Mesenchymal stem cell (in vitro differentiated cells and primary cell): ENCODE measurements at regions not wholly inside any gene's neighbourhood (a gene's known extent, or its start where the extent isn't known, plus 50 kb on each side); places are given as distances from the start of the nearest gene placed in this dataset.

Experiments
- DNase-seq: peaks from one replicate; pipeline ENCODE4 v3.0.0-alpha.2; 2013
- H2AFZ ChIP-seq: one replicate; pipeline ENCODE4 v1.6.1; 2013; ENCODE audit warnings: low read depth, mild to moderate bottlenecking, control low read depth, inconsistent platforms, low read length, moderate library complexity
- H2AK5ac ChIP-seq: 2 replicates; pipeline ENCODE4 v1.6.1; 2013; ENCODE audit warnings: low read length, moderate library complexity, mild to moderate bottlenecking, inconsistent platforms; ENCODE audit not compliant: severe bottlenecking
- H2BK120ac ChIP-seq: one replicate; pipeline ENCODE4 v1.6.1; 2013; ENCODE audit warnings: low read depth, mild to moderate bottlenecking, inconsistent platforms, low read length, moderate library complexity
- H2BK12ac ChIP-seq, 2 experiments: one replicate each; pipeline ENCODE4 v1.6.1; 2013; ENCODE audit warnings: inconsistent platforms in 2 of 2, low read length in 2 of 2, mild to moderate bottlenecking in 2 of 2, moderate library complexity in 2 of 2, control low read depth in 1 of 2
- H2BK15ac ChIP-seq: one replicate; pipeline ENCODE4 v1.6.1; 2013; ENCODE audit warnings: mild to moderate bottlenecking, low read depth, inconsistent platforms; ENCODE audit not compliant: poor library complexity, severe bottlenecking
- H2BK5ac ChIP-seq: 2 replicates; pipeline ENCODE4 v1.6.1; 2013; ENCODE audit warnings: low read depth, mild to moderate bottlenecking, low read length, control low read depth, inconsistent platforms; ENCODE audit not compliant: poor library complexity, severe bottlenecking
- H3K14ac ChIP-seq, 2 experiments: one replicate each; pipeline ENCODE4 v1.6.1; 2013; ENCODE audit warnings: inconsistent platforms in 2 of 2, low read length in 2 of 2, control low read depth in 1 of 2, mild to moderate bottlenecking in 1 of 2, moderate library complexity in 1 of 2
- H3K18ac ChIP-seq, 2 experiments: one replicate each; pipeline ENCODE4 v1.6.1; 2013; ENCODE audit warnings: inconsistent platforms in 2 of 2, low read length in 2 of 2, control low read depth in 1 of 2, low read depth in 1 of 2, mild to moderate bottlenecking in 1 of 2
- H3K23ac ChIP-seq, 2 experiments: one replicate each; pipeline ENCODE4 v1.6.1; 2013; ENCODE audit warnings: inconsistent platforms in 2 of 2, low read length in 2 of 2, mild to moderate bottlenecking in 2 of 2, moderate library complexity in 2 of 2, control low read depth in 1 of 2
- H3K27ac ChIP-seq: 2 replicates; pipeline ENCODE4 v1.5.1; 2013; ENCODE audit warnings: mild to moderate bottlenecking, moderate library complexity, low read length, control low read depth, inconsistent platforms; ENCODE audit not compliant: poor library complexity, severe bottlenecking
- H3K27me3 ChIP-seq, 2 experiments: 2 replicates each; pipeline versions ENCODE4 v1.6.1 to v1.7.0; 2013; ENCODE audit warnings: low read length in 2 of 2, mild to moderate bottlenecking in 2 of 2, moderate library complexity in 2 of 2, control low read depth in 1 of 2, inconsistent platforms in 1 of 2; ENCODE audit not compliant: control insufficient read depth in 1 of 2, insufficient read depth in 1 of 2
- H3K36me3 ChIP-seq, 2 experiments: 2 replicates each; pipeline versions ENCODE4 v1.6.1 to v1.7.0; 2013; ENCODE audit warnings: low read length in 2 of 2, control low read depth in 1 of 2, inconsistent platforms in 1 of 2, low read depth in 1 of 2, mild to moderate bottlenecking in 1 of 2; ENCODE audit not compliant: insufficient read depth in 2 of 2, control insufficient read depth in 1 of 2
- H3K4ac ChIP-seq, 2 experiments: one replicate each; pipeline ENCODE4 v1.6.1; 2013; ENCODE audit warnings: inconsistent platforms in 2 of 2, low read length in 2 of 2, mild to moderate bottlenecking in 2 of 2, moderate library complexity in 2 of 2, control low read depth in 1 of 2, low read depth in 1 of 2
- H3K4me1 ChIP-seq: 2 replicates; pipeline ENCODE4 v1.6.1; 2013; ENCODE audit warnings: low read depth, low read length, control low read depth; ENCODE audit not compliant: control insufficient read depth, insufficient read depth
- H3K4me2 ChIP-seq: 2 replicates; pipeline ENCODE4 v1.6.1; 2013; ENCODE audit warnings: low read length, mild to moderate bottlenecking, inconsistent platforms; ENCODE audit not compliant: poor library complexity, severe bottlenecking
- H3K4me3 ChIP-seq, 2 experiments: 2 replicates each; pipeline versions ENCODE4 v1.5.1 to v1.7.0; 2013; ENCODE audit warnings: low read length in 2 of 2, mild to moderate bottlenecking in 2 of 2, control low read depth in 1 of 2, low read depth in 1 of 2; ENCODE audit not compliant: insufficient read depth in 1 of 2
- H3K79me1 ChIP-seq: replicated peaks from 2 replicates; pipeline ENCODE4 v1.6.1; 2013; ENCODE audit warnings: mild to moderate bottlenecking, control low read depth, low read length, inconsistent platforms; ENCODE audit not compliant: poor library complexity, severe bottlenecking
- H3K9ac ChIP-seq: 2 replicates; pipeline ENCODE4 v1.7.0; 2013; ENCODE audit warnings: mild to moderate bottlenecking, low read length, moderate library complexity
- H3K9me3 ChIP-seq: 2 replicates; pipeline ENCODE4 v1.7.0; 2013; ENCODE audit warnings: mild to moderate bottlenecking, low read length; ENCODE audit not compliant: control insufficient read depth
- H4K8ac ChIP-seq: one replicate; pipeline ENCODE4 v1.6.1; 2013; ENCODE audit warnings: inconsistent platforms, mild to moderate bottlenecking, low read length, moderate library complexity
- H4K91ac ChIP-seq: one replicate; pipeline ENCODE4 v1.6.1; 2013; ENCODE audit warnings: mild to moderate bottlenecking, low read length, inconsistent platforms
- WGBS: methylation state at CpG from one replicate; pipeline ENCODE4 v1.1.7; 2013; ENCODE audit warnings: mixed read lengths; 5-methylcytosine and 5-hydroxymethylcytosine counted together

DNA sequence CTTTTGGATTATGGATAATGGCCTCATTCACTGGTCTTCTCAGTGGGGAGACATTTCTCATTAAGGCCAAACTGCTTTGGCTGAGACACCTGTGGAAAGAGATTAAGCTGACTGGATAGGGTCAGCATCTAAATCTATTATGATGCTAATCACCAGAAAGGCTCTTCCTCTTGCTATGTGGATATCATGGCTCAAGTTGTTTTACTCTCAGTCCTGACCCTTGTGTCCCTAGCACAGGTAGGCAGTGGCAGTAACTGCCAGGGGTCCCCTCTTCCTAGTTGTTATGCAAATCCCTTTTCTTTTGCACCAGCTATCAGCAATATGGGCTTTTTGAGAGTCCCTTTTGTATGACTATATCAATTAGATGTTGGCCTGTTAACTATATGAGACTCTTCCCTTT lies 335.7 kb upstream of the PLET1 start:
- Histone ChIP-seq H4K91ac (no peak overlapping the region), H3K79me1 (no peaks in the 10 kb centered on the region), H3K4me3 (no peak overlapping the region), H3K23ac (no peak overlapping the region), H2BK12ac (no peak overlapping the region), H3K14ac (no peak overlapping the region), H3K27ac (no peak overlapping the region), H3K4ac (no peak overlapping the region), H4K8ac (no peak overlapping the region), H3K9ac (no peak overlapping the region), H3K27me3 (no peaks in the 10 kb centered on the region), H3K36me3 (no peaks in the 10 kb centered on the region), H2BK15ac (no peak overlapping the region), H2AK5ac (no peak overlapping the region), H2BK5ac (no peak overlapping the region), H3K18ac (no peak overlapping the region), H3K4me1 (no peaks in the 10 kb centered on the region), H2BK120ac (no peak overlapping the region), H2AFZ (no peak overlapping the region), H3K9me3 (peaks cover 5% of the 10 kb centered on the region), H3K4me2 (no peak overlapping the region)
- DNase-seq, result no peak

DNA sequence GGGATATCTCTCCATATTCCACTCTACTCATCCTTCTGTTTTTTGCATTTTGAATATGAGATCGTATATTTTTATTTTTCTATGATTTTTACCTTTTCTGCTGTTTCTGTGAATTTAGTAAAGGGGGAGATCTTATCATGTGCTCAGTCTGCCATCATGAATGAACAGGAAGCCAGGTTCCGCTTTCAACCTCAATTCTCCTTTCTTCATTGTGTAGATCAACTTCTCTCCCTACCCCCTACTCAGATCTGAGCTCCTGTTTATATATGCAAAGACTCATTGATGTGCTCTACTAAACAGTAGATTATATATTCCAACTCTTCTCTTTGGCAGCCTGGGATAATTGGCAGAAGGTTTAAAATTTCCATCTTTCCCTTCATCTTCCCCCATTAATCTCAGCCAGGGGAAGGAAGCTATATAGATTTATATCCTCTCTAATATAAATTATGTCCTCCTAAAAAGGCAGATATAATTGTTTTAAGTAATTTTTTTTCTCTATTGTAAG lies 336.7 kb upstream of the PLET1 start:
- H3K27me3 ChIP-seq, result no peaks in the 10 kb centered on the region

DNA sequence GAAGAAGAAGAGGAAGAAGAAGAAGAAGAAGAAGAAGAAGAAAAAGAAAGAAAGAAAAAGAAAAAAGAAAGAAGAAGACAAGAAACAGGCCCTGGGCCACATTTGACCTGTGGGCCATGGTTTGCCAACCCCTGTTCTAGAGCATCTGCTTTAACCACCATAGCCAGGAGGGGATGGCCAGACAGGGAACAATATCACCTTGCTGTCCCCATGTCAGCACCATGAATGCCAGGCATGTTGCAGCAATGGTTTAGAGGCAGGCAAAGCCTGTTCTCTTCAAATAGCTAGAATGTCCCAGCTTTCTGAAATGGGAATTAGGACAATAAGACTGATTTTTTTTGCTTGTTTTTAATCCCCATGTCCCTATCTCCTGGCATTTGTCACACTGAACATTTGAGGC lies 338.6 kb upstream of the PLET1 start:
- Histone ChIP-seq H3K4me3 (no peak overlapping the region), H3K9ac (no peak overlapping the region), H2BK15ac (no peak overlapping the region), H2AFZ (no peak overlapping the region), H3K9me3 (peaks cover 5% of the 10 kb centered on the region), H2AK5ac (no peak overlapping the region), H3K18ac (no peak overlapping the region), H4K8ac (no peak overlapping the region), H3K4me2 (no peak overlapping the region), H3K23ac (no peak overlapping the region), H3K4ac (no peak overlapping the region), H2BK5ac (no peak overlapping the region), H2BK120ac (no peak overlapping the region), H3K79me1 (no peaks in the 10 kb centered on the region), H2BK12ac (no peak overlapping the region), H3K27me3 (no peaks in the 10 kb centered on the region), H3K4me1 (no peaks in the 10 kb centered on the region), H3K36me3 (no peaks in the 10 kb centered on the region), H3K27ac (no peak overlapping the region), H3K14ac (no peak overlapping the region), H4K91ac (no peak overlapping the region)
- DNase-seq, result no peak

More for the DNA sequence above, 336.7 kb upstream of the PLET1 start:
- DNase-seq, result no peak
- Histone ChIP-seq H3K36me3 (no peaks in the 10 kb centered on the region), H3K9ac (no peak overlapping the region), H2AFZ (no peak overlapping the region), H2BK5ac (no peak overlapping the region), H3K9me3 (peaks cover 5% of the 10 kb centered on the region), H2BK12ac (no peak overlapping the region), H2AK5ac (no peak overlapping the region), H3K27ac (no peak overlapping the region), H3K14ac (no peak overlapping the region), H3K23ac (no peak overlapping the region), H3K4ac (no peak overlapping the region), H3K4me1 (no peaks in the 10 kb centered on the region), H2BK120ac (no peak overlapping the region), H3K4me3 (no peak overlapping the region), H3K4me2 (no peak overlapping the region), H3K18ac (no peak overlapping the region), H4K8ac (no peak overlapping the region), H4K91ac (no peak overlapping the region), H3K79me1 (no peaks in the 10 kb centered on the region), H2BK15ac (no peak overlapping the region)
- 100% methylated on average over 1 of the region's 2 CpGs for WGBS

DNA sequence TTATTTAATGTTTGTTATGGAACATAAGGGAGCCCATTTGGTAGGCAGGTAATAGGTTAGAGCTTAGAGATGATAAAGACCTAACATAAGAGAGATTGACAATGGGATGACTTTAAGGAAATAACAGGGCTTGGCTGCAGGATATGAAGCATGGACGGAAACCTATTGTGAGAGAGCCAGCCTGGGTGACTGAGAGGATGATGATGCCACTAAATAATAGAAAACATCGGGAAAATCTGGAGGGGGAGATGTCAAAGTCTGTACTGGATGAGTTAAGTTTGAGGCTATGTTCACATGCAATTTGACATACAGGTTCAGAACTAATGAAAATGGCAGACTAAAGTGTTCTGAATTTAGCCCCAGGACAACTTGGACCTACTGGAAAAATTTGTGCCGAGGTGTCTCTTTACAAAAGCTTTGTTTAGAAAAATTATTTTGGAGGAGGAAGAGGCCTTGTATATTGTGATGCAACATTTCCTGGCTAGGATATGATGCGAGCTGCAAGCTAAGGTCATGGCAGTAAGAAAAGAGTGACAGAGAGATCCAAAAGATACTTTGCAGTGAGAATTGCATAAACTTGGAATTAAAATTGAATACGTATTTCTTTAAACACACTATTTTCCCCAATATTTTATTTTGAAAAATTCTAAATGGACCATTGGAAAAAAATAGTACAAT lies 339.3 kb upstream of the PLET1 start:
- no peaks in the 10 kb centered on the region for H3K9me3 ChIP-seq
- H2AK5ac ChIP-seq, result no peak overlapping the region
- no peak overlapping the region for H3K4ac ChIP-seq
- no peak overlapping the region for H3K14ac ChIP-seq
- no peaks in the 10 kb centered on the region for H3K4me1 ChIP-seq
- H3K27ac ChIP-seq, result no peak overlapping the region
- DNase-seq, result no peak
- no peak overlapping the region for H3K4me3 ChIP-seq
- no peak overlapping the region for H4K91ac ChIP-seq
- no peaks in the 10 kb centered on the region for H3K27me3 ChIP-seq
- H2BK12ac ChIP-seq, result no peak overlapping the region
- H2BK120ac ChIP-seq, result no peak overlapping the region
- H4K8ac ChIP-seq, result no peak overlapping the region
- H2BK5ac ChIP-seq, result no peak overlapping the region
- H3K79me1 ChIP-seq, result no peaks in the 10 kb centered on the region
- no peak overlapping the region for H3K9ac ChIP-seq
- no peak overlapping the region for H3K4me2 ChIP-seq
- no peaks in the 10 kb centered on the region for H3K36me3 ChIP-seq
- no peak overlapping the region for H2AFZ ChIP-seq
- no peak overlapping the region for H3K23ac ChIP-seq
- no peak overlapping the region for H3K18ac ChIP-seq
- no peak overlapping the region for H2BK15ac ChIP-seq
- 78% methylated on average over 4 of the region's 5 CpGs for WGBS
